Smooth muscle cell (in vitro differentiated cells): ENCODE measurements at regions not wholly inside any gene's neighbourhood (a gene's known extent, or its start where the extent isn't known, plus 50 kb on each side); places are given as distances from the start of the nearest gene placed in this dataset.

Experiments
- DNase-seq: peaks from one replicate; lab custom pipeline; 2025; ENCODE audit not compliant: unreplicated experiment; lab: John Stamatoyannopoulos, UW
- H2AFZ ChIP-seq: fragments of 200-600 bp; sonication (generic); 2 replicates; pipeline ENCODE4 v1.6.0; 2016; ENCODE audit warnings: antibody characterized with exemption, low read depth, mild to moderate bottlenecking
- H3F3A ChIP-seq: fragments of 200-600 bp; sonication (generic); 2 replicates; pipeline ENCODE4 v1.6.0; 2017; ENCODE audit warnings: antibody characterized with exemption, low read depth
- H3K27ac ChIP-seq: fragments of 200-600 bp; sonication (generic); 2 replicates; pipeline ENCODE4 v1.5.1; 2016; ENCODE audit warnings: low read depth, mild to moderate bottlenecking
- H3K27me3 ChIP-seq: fragments of 200-600 bp; sonication (generic); 2 replicates; pipeline ENCODE4 v1.6.1; 2016; ENCODE audit warnings: low read depth, mild to moderate bottlenecking
- H3K36me3 ChIP-seq: fragments of 200-600 bp; sonication (generic); 2 replicates; pipeline ENCODE4 v1.5.1; 2016; ENCODE audit warnings: low read depth
- H3K4me1 ChIP-seq: fragments of 200-600 bp; sonication (generic); 2 replicates; pipeline ENCODE4 v1.5.1; 2016; ENCODE audit warnings: low read depth
- H3K4me2 ChIP-seq: fragments of 200-600 bp; sonication (generic); 2 replicates; pipeline ENCODE4 v1.6.0; 2016; ENCODE audit warnings: mild to moderate bottlenecking
- H3K4me3 ChIP-seq: fragments of 200-600 bp; sonication (generic); 2 replicates; pipeline ENCODE4 v1.5.1; 2016; ENCODE audit warnings: mild to moderate bottlenecking
- H3K79me2 ChIP-seq: fragments of 200-600 bp; sonication (generic); 2 replicates; pipeline ENCODE4 v1.6.0; 2016; ENCODE audit warnings: low read depth, mild to moderate bottlenecking
- H3K9ac ChIP-seq: fragments of 200-600 bp; sonication (generic); 2 replicates; pipeline ENCODE4 v1.6.0; 2016; ENCODE audit warnings: low read depth
- H3K9me3 ChIP-seq: fragments of 200-600 bp; sonication (generic); replicated peaks from 2 replicates; pipeline ENCODE4 v1.5.1; 2016; ENCODE audit warnings: low read depth
- H4K20me1 ChIP-seq: fragments of 200-600 bp; sonication (generic); 2 replicates; pipeline ENCODE4 v1.6.0; 2016; ENCODE audit warnings: low read depth
- WGBS: methylation state at CpG from one replicate; pipeline ENCODE4 v1.1.7; 2016; ENCODE audit warnings: low lambda C conversion rate; 5-methylcytosine and 5-hydroxymethylcytosine counted together
- TF ChIP-seq, protein P1 (sequence below): fragments of 200-600 bp; sonication (generic); IDR thresholded peaks from 2 replicates; pipeline ENCODE4 v1.5.1; 2017; ENCODE audit warnings: borderline replicate concordance, mild to moderate bottlenecking, antibody characterized with exemption; ENCODE audit not compliant: insufficient read depth, poor library complexity, severe bottlenecking

DNA sequence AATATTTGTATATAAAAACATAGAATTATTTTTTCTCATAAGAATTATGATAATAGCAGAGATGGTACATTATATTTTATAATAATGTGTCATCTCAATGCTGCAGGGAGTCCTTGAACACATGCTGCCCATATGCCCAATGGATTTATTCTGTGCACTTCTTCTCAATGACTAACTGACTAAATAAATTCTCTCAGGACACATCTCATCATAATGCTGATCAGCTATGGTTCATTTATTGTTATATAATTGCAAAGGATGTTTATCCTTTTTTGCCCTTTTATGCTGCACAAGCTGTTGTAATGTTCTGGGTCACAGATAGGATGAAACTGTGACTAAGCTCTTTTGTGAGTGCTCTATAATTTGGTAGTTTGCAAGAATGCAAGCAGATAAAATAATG lies 1273.3 kb upstream of the ATXN8OS start:
- Histone ChIP-seq H2AFZ (no peak overlapping the region), H3F3A (no peaks in the 10 kb centered on the region), H3K9ac (no peak overlapping the region), H4K20me1 (no peaks in the 10 kb centered on the region), H3K4me3 (no peak overlapping the region), H3K9me3 (no peaks in the 10 kb centered on the region), H3K79me2 (no peaks in the 10 kb centered on the region), H3K27ac (no peak overlapping the region), H3K4me2 (no peak overlapping the region), H3K36me3 (no peaks in the 10 kb centered on the region), H3K4me1 (no peaks in the 10 kb centered on the region), H3K27me3 (no peaks in the 10 kb centered on the region)
- no peak for DNase-seq
- TF ChIP-seq, protein P1, sequence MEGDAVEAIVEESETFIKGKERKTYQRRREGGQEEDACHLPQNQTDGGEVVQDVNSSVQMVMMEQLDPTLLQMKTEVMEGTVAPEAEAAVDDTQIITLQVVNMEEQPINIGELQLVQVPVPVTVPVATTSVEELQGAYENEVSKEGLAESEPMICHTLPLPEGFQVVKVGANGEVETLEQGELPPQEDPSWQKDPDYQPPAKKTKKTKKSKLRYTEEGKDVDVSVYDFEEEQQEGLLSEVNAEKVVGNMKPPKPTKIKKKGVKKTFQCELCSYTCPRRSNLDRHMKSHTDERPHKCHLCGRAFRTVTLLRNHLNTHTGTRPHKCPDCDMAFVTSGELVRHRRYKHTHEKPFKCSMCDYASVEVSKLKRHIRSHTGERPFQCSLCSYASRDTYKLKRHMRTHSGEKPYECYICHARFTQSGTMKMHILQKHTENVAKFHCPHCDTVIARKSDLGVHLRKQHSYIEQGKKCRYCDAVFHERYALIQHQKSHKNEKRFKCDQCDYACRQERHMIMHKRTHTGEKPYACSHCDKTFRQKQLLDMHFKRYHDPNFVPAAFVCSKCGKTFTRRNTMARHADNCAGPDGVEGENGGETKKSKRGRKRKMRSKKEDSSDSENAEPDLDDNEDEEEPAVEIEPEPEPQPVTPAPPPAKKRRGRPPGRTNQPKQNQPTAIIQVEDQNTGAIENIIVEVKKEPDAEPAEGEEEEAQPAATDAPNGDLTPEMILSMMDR = no peak

DNA sequence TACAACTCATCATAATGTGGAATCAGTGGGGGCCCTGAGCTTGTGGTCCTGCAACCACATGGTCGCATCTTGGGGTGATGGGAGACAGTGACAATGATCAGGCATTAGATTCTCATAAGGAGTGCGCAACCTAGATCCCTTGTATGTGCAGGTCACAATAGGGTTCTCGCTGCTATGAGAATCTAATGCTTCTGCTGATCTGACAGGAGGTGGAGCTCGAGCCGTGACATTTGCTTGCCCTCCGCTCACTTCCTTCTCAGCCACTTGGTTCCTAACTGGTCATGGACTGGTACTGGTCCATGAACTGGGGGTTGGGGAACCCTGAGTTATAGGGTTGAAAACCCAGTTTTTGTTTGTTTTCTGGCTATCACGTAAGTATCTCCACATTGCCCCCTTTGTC lies 1290.9 kb upstream of the ATXN8OS start:
- H3K4me2 ChIP-seq = no peak overlapping the region
- no peaks in the 10 kb centered on the region for H3K4me1 ChIP-seq
- no peak overlapping the region for H3K9ac ChIP-seq
- no peaks in the 10 kb centered on the region for H3K27me3 ChIP-seq
- no peak for DNase-seq
- H4K20me1 ChIP-seq = no peaks in the 10 kb centered on the region
- no peak overlapping the region for H3K4me3 ChIP-seq
- TF ChIP-seq, protein P1 = no peak
- WGBS = 97% methylated on average over 7 of the region's 7 CpGs
- no peaks in the 10 kb centered on the region for H3K79me2 ChIP-seq
- no peaks in the 10 kb centered on the region for H3K36me3 ChIP-seq
- no peak overlapping the region for H3K27ac ChIP-seq
- no peaks in the 10 kb centered on the region for H3F3A ChIP-seq
- H3K9me3 ChIP-seq = no peaks in the 10 kb centered on the region
- no peak overlapping the region for H2AFZ ChIP-seq

DNA sequence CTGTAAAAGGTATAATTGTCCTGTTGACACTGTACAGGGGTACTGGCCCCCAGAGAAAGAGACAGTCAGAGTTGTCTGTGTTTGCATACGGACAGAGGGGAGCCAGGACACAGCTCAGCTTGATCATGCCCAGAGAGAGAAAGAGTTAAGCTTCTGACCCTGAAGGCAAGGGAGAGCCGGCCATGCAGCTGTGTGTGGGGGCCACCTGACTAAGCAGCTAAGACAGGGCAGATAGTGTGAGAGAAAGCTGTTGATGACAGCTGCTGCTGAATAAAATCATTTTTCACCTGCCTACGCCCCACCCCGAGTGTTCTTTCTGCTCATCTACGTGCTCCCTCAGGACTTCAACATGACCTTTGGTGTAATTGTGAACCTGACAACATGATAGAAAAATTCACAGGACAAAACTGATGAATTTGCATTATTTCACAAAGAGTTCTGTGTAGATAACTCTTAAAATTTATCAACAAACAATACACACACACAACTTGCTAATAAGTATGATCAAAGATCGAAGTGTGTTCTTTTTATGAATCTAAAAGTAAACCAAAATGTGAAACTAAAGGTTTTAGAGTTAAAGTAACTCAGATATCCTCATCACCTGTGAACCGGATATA lies 1294.3 kb upstream of the ATXN8OS start:
- Histone ChIP-seq H3K36me3 (no peaks in the 10 kb centered on the region), H3K27ac (no peak overlapping the region), H3K27me3 (no peaks in the 10 kb centered on the region), H3K9me3 (no peaks in the 10 kb centered on the region), H3K4me3 (no peak overlapping the region), H3K4me1 (no peaks in the 10 kb centered on the region), H2AFZ (no peak overlapping the region), H3K9ac (no peak overlapping the region), H3K4me2 (no peak overlapping the region), H4K20me1 (no peaks in the 10 kb centered on the region), H3F3A (no peaks in the 10 kb centered on the region), H3K79me2 (no peaks in the 10 kb centered on the region)
- DNase-seq = no peak
- TF ChIP-seq, protein P1 = no peak
- 81% methylated on average over 7 of the region's 7 CpGs for WGBS

DNA sequence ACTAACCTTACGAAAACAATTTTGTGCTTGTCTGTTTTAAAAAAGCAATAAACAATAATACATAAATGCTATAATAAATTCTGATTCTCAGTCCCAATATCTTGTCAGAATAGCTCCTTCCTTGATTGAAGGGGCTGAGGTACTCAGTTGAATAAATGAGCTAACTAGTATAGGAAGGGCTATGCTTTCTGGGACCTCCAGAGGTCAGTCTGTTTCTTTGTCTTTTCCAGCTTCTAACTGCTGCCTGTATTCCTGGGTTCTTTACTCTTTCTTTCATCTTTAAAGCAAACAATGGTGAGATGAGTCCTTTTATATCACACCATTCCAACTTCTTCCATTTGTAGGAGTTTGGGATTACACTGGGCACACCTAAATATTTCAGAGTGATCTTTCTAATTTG lies 1297.0 kb upstream of the ATXN8OS start:
- 31% methylated on average over 1 of the region's 1 CpG for WGBS
- TF ChIP-seq, protein P1 = no peak

More for the DNA sequence above, 1297.0 kb upstream of the ATXN8OS start:
- Histone ChIP-seq H3K79me2 (no peaks in the 10 kb centered on the region), H3K9me3 (no peaks in the 10 kb centered on the region), H3K4me1 (no peaks in the 10 kb centered on the region), H3K36me3 (no peaks in the 10 kb centered on the region), H3K27me3 (no peaks in the 10 kb centered on the region), H3K9ac (no peak overlapping the region), H4K20me1 (no peaks in the 10 kb centered on the region), H3K27ac (no peak overlapping the region), H3F3A (no peaks in the 10 kb centered on the region), H3K4me3 (no peak overlapping the region), H3K4me2 (no peak overlapping the region), H2AFZ (no peak overlapping the region)
- no peak for DNase-seq
